Gastrocnemius medialis (tissue), 4 donors: ENCODE measurements at regions not wholly inside any gene's neighbourhood (a gene's known extent, or its start where the extent isn't known, plus 50 kb on each side); places are given as distances from the start of the nearest gene placed in this dataset.

Experiments
- ATAC-seq, 2 donors: fragments of 150-250 bp; one replicate each; pipeline ENCODE4 v1.9.1; 2016
- DNase-seq, 2 donors: peaks; one replicate each; pipeline ENCODE4 v3.0.0-alpha.2; 2019
- H3K27ac ChIP-seq, 4 donors: fragments of 200-600 bp; sonication (generic); 1 replicate in 1 of 4; 2 replicates in 3 of 4; pipeline ENCODE4 v1.5.1; 2016 to 2018; ENCODE audit warnings: mild to moderate bottlenecking in 2 of 4, moderate library complexity in 1 of 4
- H3K27me3 ChIP-seq, 3 donors: fragments of 200-600 bp; sonication (generic) in 2 of 3; 1 replicate in 1 of 3; 2 replicates in 2 of 3; pipeline versions ENCODE4 v1.5.1 to v1.6.0; 2016 to 2019; ENCODE audit warnings: mild to moderate bottlenecking in 1 of 3, moderate library complexity in 1 of 3
- H3K36me3 ChIP-seq, 2 donors: fragments of 200-600 bp; sonication (generic) in 1 of 2; one replicate each; pipeline ENCODE4 v1.5.1; 2017 to 2018
- H3K4me1 ChIP-seq, 2 donors: fragments of 200-600 bp; sonication (generic) in 1 of 2; one replicate each; pipeline ENCODE4 v1.5.1; 2016 to 2017; ENCODE audit warnings: mild to moderate bottlenecking in 2 of 2
- H3K4me3 ChIP-seq, 4 donors: fragments of 200-600 bp; sonication (generic) in 3 of 4; 1 replicate in 1 of 4; 2 replicates in 3 of 4; pipeline ENCODE4 v1.5.1; 2016 to 2019; ENCODE audit warnings: mild to moderate bottlenecking in 2 of 4
- H3K9me3 ChIP-seq, 3 donors: fragments of 200-600 bp; sonication (generic) in 2 of 3; 1 replicate in 1 of 3; 2 replicates in 2 of 3; pipeline ENCODE4 v1.5.1; 2016 to 2019
- POLR2A ChIP-seq, 2 donors: fragments of 450-650 bp; IDR thresholded peaks; one replicate each; pipeline ENCODE4 v1.6.1; 2017; ENCODE audit warnings: antibody characterized with exemption in 2 of 2, mild to moderate bottlenecking in 2 of 2, moderate library complexity in 2 of 2
- in situ Hi-C, 4 donors: fragments of 200-750 bp; cut with MboI; loops; one replicate each; pipeline versions ENCODE4 v1.15.0 to v1.8.0; 2017; ENCODE audit warnings: low sequenced_read_pairs in 4 of 4
- intact Hi-C: fragments of 100-400 bp; cut with DNase I; formaldehyde crosslinking; loops from one replicate; pipeline ENCODE4 v1.15.1; 2023; ENCODE audit warnings: low total_unique reads
- TF ChIP-seq, protein P1 (sequence below), 5 experiments: fragments of 450-650 bp in 3 of 5; fragments of 200-600 bp in 2 of 5; sonication (generic) in 2 of 5; IDR thresholded peaks in 4 of 5; conservative IDR thresholded peaks in 1 of 5; 1 replicate in 4 of 5; 2 replicates in 1 of 5; pipeline ENCODE4 v1.5.1; 2016 to 2019; ENCODE audit warnings: antibody characterized with exemption in 5 of 5, mild to moderate bottlenecking in 3 of 5, moderate library complexity in 3 of 5

- Histone ChIP-seq H3K9me3 (no peaks in the 10 kb centered on the region), H3K27me3 (no peaks in the 10 kb centered on the region), H3K4me3 (no peak overlapping the region), H3K27ac (no peak overlapping the region), H3K36me3 (no peaks in the 10 kb centered on the region), H3K4me1 (no peaks in the 10 kb centered on the region)
- no peak for ATAC-seq
- no peak for DNase-seq
- intact Hi-C loops (no loop called here), in situ Hi-C loops (no loop called here)
- no peak for TF ChIP-seq POLR2A (IDR thresholded peaks at IDR 0.05)
- TF ChIP-seq, protein P1, sequence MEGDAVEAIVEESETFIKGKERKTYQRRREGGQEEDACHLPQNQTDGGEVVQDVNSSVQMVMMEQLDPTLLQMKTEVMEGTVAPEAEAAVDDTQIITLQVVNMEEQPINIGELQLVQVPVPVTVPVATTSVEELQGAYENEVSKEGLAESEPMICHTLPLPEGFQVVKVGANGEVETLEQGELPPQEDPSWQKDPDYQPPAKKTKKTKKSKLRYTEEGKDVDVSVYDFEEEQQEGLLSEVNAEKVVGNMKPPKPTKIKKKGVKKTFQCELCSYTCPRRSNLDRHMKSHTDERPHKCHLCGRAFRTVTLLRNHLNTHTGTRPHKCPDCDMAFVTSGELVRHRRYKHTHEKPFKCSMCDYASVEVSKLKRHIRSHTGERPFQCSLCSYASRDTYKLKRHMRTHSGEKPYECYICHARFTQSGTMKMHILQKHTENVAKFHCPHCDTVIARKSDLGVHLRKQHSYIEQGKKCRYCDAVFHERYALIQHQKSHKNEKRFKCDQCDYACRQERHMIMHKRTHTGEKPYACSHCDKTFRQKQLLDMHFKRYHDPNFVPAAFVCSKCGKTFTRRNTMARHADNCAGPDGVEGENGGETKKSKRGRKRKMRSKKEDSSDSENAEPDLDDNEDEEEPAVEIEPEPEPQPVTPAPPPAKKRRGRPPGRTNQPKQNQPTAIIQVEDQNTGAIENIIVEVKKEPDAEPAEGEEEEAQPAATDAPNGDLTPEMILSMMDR (IDR thresholded peaks at IDR 0.05 in 4 of 5, conservative IDR thresholded peaks at IDR 0.05 in 1 of 5) = no peak
These were observed 189.6 kb downstream of the COX7C start for GRCh38 chr5:86807046-86808031.

- Histone ChIP-seq H3K27ac (no peak overlapping the region), H3K36me3 (no peaks in the 10 kb centered on the region), H3K27me3 (no peaks in the 10 kb centered on the region), H3K4me1 (no peaks in the 10 kb centered on the region), H3K9me3 (no peaks in the 10 kb centered on the region), H3K4me3 (no peak overlapping the region)
- intact Hi-C loops = no loop called here
- TF ChIP-seq, protein P1 (IDR thresholded peaks at IDR 0.05 in 4 of 5, conservative IDR thresholded peaks at IDR 0.05 in 1 of 5) = no peak
- TF ChIP-seq POLR2A (IDR thresholded peaks at IDR 0.05) = no peak
- in situ Hi-C loops = no loop called here
- DNase-seq (no peak), ATAC-seq (no peak)
These were observed 196.6 kb downstream of the COX7C start for GRCh38 chr5:86814315-86814714.

DNA sequence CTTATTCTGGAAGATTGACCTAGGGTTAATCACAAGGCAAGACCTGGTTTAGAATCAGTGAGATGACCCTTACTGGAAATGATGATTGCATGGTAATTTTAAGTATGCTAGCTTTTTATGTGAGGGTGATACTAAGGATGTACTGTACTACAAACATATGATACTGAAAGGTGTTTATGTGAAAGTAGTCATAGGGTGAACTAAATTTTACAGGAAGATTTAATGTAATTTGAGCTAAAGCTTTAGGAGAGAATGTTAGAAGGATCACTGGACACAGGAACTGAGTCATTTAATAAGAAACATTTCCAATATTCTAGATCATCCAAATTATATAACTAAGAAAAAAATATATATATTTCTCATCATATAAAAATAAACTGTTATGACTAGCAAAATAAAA is 197.2 kb downstream of the COX7C start:
- ATAC-seq = no peak
- Histone ChIP-seq H3K4me1 (no peaks in the 10 kb centered on the region), H3K27me3 (no peaks in the 10 kb centered on the region), H3K4me3 (no peak overlapping the region), H3K9me3 (no peaks in the 10 kb centered on the region), H3K36me3 (no peaks in the 10 kb centered on the region), H3K27ac (no peak overlapping the region)
- in situ Hi-C loops = no loop called here
- intact Hi-C loops = no loop called here
- DNase-seq = no peak
- no peak for TF ChIP-seq POLR2A (IDR thresholded peaks at IDR 0.05)
- TF ChIP-seq, protein P1 (IDR thresholded peaks at IDR 0.05 in 4 of 5, conservative IDR thresholded peaks at IDR 0.05 in 1 of 5) = no peak

- DNase-seq (no peak), ATAC-seq (no peak)
- Histone ChIP-seq H3K27ac (no peak overlapping the region), H3K27me3 (no peaks in the 10 kb centered on the region), H3K4me1 (no peaks in the 10 kb centered on the region), H3K9me3 (no peaks in the 10 kb centered on the region), H3K4me3 (no peak overlapping the region), H3K36me3 (no peaks in the 10 kb centered on the region)
- in situ Hi-C loops = no loop called here
- intact Hi-C loops = no loop called here
- no peak for TF ChIP-seq POLR2A (IDR thresholded peaks at IDR 0.05)
- TF ChIP-seq, protein P1 (IDR thresholded peaks at IDR 0.05 in 4 of 5, conservative IDR thresholded peaks at IDR 0.05 in 1 of 5) = no peak
These were observed 206.9 kb downstream of the COX7C start for GRCh38 chr5:86824637-86825036.
